Activated CD8-positive, alpha-beta T cell treated with anti-CD3 and anti-CD28 coated beads for 36 hours (primary cell): ENCODE measurements at regions not wholly inside any gene's neighbourhood (a gene's known extent, or its start where the extent isn't known, plus 50 kb on each side); places are given as distances from the start of the nearest gene placed in this dataset.

Source experiments
- ATAC-seq: fragments of 200-7000 bp; cut with Tn5 transposase; one replicate; pipeline ENCODE4 v1.10.0; 2021; ENCODE audit warnings: mild to moderate bottlenecking, moderate library complexity
- CTCF ChIA-PET: fragments of 350-600 bp; sonication (Branson Sonifier 250); formaldehyde crosslinking; loops from one replicate; lab custom pipeline; 2021; ENCODE audit warnings: antibody characterized with exemption; lab: Charles Lee
- POLR2A ChIA-PET: fragments of 350-600 bp; sonication (Branson Sonifier 250); formaldehyde crosslinking; loops from one replicate; lab custom pipeline; 2021; ENCODE audit warnings: antibody characterized with exemption; lab: Charles Lee
- DNase-seq: peaks from one replicate; pipeline ENCODE4 v3.0.0-alpha.2; 2020
- H3K27ac Mint-ChIP-seq: one replicate; pipeline ENCODE4 v1.8.0; 2021; ENCODE audit warnings: mild to moderate bottlenecking, mixed read lengths
- H3K27me3 Mint-ChIP-seq: one replicate; pipeline ENCODE4 v1.8.0; 2021; ENCODE audit warnings: mixed read lengths
- H3K36me3 Mint-ChIP-seq: one replicate; pipeline ENCODE4 v1.8.0; 2021; ENCODE audit warnings: low read depth, mixed read lengths
- H3K4me1 Mint-ChIP-seq: one replicate; pipeline ENCODE4 v1.8.0; 2021; ENCODE audit warnings: low read depth, mixed read lengths
- H3K4me3 Mint-ChIP-seq: one replicate; pipeline ENCODE4 v1.8.0; 2021; ENCODE audit warnings: mild to moderate bottlenecking, moderate library complexity, mixed read lengths
- H3K9me3 Mint-ChIP-seq: one replicate; pipeline ENCODE4 v1.8.0; 2021; ENCODE audit warnings: mixed read lengths
- intact Hi-C: fragments of 100-400 bp; cut with micrococcal nuclease; formaldehyde crosslinking; loops from one replicate; pipeline ENCODE4 v1.10.0; 2022
- TF ChIP-seq, protein P1 (sequence below): fragments of 200-600 bp; IDR thresholded peaks from one replicate; pipeline ENCODE4 v1.8.0; 2022; ENCODE audit warnings: antibody characterized with exemption, mild to moderate bottlenecking

DNA sequence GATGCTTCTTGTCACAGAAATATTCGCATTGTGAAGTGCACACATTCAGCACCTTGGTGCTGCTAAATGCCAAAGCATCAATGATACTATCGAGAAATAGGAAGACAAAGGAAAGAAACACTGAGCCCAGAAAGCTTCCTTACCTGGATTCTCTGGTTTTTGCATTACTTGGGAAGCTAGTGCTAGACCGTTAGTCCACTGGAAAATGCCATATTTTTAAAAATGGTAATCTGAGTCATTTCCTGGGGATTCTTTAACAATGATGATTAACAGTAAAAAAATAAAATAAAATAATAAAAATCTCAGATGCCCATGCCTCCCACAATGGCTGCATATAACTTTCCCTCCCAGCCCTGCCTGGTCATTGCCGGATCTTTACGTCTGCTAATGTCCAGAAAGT lies 420.1 kb upstream of the MGMT start:
- TF ChIP-seq, protein P1, sequence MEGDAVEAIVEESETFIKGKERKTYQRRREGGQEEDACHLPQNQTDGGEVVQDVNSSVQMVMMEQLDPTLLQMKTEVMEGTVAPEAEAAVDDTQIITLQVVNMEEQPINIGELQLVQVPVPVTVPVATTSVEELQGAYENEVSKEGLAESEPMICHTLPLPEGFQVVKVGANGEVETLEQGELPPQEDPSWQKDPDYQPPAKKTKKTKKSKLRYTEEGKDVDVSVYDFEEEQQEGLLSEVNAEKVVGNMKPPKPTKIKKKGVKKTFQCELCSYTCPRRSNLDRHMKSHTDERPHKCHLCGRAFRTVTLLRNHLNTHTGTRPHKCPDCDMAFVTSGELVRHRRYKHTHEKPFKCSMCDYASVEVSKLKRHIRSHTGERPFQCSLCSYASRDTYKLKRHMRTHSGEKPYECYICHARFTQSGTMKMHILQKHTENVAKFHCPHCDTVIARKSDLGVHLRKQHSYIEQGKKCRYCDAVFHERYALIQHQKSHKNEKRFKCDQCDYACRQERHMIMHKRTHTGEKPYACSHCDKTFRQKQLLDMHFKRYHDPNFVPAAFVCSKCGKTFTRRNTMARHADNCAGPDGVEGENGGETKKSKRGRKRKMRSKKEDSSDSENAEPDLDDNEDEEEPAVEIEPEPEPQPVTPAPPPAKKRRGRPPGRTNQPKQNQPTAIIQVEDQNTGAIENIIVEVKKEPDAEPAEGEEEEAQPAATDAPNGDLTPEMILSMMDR = no peak
- intact Hi-C loops = no loop called here
- Mint-ChIP-seq H3K4me3 (no peak overlapping the region), H3K36me3 (no peaks in the 10 kb centered on the region), H3K9me3 (no peaks in the 10 kb centered on the region), H3K27ac (no peak overlapping the region), H3K4me1 (peaks cover 10% of the 10 kb centered on the region), H3K27me3 (peaks cover 4% of the 10 kb centered on the region)
- ATAC-seq (no peak), DNase-seq (no peak)
- CTCF ChIA-PET = no interaction called here
- POLR2A ChIA-PET = no interaction called here

DNA sequence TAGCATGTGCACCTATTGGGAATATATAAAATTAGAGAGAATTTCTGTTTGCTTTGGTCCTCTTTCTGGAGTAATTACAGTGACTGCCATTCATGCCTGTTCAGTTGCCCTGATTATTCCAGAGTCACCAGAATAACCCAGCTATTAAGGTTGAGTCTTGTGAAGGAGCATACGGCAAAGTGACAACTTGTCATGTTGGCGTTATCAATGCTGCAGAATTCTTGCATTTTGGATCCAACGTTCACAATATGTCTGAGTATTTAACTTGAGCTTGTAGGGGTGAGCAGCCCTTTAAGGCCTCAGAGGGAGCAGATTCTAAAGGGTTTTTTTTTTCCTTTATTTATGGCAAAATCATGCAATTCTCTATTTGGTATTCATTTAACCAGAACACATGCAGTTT lies 419.4 kb upstream of the MGMT start:
- Mint-ChIP-seq H3K27ac (no peak overlapping the region), H3K9me3 (no peaks in the 10 kb centered on the region), H3K4me3 (no peak overlapping the region), H3K36me3 (no peaks in the 10 kb centered on the region), H3K27me3 (peaks cover 3% of the 10 kb centered on the region), H3K4me1 (peaks cover 7% of the 10 kb centered on the region)
- DNase-seq = no peak
- ATAC-seq = no peak
- intact Hi-C loops = no loop called here
- POLR2A ChIA-PET = no interaction called here
- TF ChIP-seq, protein P1 = no peak
- CTCF ChIA-PET = no interaction called here

DNA sequence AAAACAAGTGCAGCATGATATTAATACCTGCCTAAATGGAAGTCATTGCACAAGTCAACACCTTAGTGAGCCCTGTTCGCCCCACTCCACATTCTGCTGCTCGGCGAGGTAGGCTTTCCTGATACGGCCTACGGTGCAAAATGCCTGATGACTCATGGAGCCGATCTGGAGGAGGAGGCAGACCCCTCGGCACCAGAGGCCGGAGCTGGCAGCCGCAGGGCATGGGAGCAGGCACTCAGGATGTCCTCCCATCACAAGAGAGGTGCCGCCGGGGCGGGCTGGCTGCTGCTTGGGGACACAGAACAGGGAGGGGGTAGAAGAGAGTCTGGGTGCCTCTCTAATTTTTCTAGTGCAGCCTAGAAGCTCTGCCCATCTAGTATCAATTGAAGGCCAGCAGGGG lies 418.5 kb upstream of the MGMT start:
- ATAC-seq = no peak
- no peak overlapping the region for H3K27ac Mint-ChIP-seq
- H3K27me3 Mint-ChIP-seq = no peaks in the 10 kb centered on the region
- no peaks in the 10 kb centered on the region for H3K9me3 Mint-ChIP-seq
- intact Hi-C loops = no loop called here
- TF ChIP-seq, protein P1 = no peak
- CTCF ChIA-PET = no interaction called here
- POLR2A ChIA-PET = no interaction called here
- H3K36me3 Mint-ChIP-seq = no peaks in the 10 kb centered on the region
- no peak for DNase-seq
- H3K4me1 Mint-ChIP-seq = no peaks in the 10 kb centered on the region
- H3K4me3 Mint-ChIP-seq = no peak overlapping the region

DNA sequence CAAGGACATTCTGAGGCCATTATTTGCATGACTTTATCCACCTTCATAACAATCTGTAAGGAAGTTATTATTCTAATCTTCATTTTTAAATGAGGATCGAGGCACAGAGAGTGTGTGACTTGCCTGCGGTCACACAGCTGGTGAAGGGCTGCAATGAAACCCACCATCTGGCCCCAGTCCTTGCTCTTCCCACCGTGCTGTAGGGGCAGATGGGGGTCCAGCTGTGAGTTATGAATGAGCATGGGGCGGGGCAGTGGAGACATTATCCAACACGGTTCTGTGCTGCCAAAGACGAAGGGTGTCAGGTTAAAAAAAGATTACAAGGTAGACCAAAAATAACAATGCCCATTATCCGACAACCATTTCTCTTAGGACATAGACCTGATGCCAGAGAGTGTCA lies 417.5 kb upstream of the MGMT start:
- CTCF ChIA-PET = no interaction called here
- intact Hi-C loops = no loop called here
- H3K9me3 Mint-ChIP-seq = no peaks in the 10 kb centered on the region

DNA sequence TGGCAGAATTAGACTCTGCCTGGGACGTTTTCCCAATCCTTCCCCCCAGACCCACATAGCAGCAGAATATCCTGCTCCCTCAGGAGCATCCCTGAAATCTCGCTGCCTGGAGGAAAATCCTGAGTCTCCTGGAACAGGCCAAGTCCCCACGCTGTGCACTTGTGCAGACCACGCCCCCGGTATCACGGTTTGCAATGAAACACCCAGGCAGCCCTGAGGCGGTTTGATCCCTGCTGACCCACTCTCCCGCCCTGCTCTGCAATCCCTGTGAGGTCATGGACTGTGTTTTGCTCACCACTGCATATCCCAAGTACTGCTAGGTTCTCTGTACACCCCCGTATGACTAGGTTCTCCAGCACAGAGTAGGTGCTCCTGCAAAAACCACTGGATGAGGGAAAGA lies 411.8 kb upstream of the MGMT start:
- Mint-ChIP-seq H3K36me3 (no peaks in the 10 kb centered on the region), H3K27ac (no peak overlapping the region), H3K9me3 (no peaks in the 10 kb centered on the region), H3K4me1 (peaks cover 24% of the 10 kb centered on the region), H3K27me3 (no peaks in the 10 kb centered on the region), H3K4me3 (no peak overlapping the region)
- no peak for ATAC-seq
- no peak for DNase-seq
- TF ChIP-seq, protein P1 = no peak
- CTCF ChIA-PET = no interaction called here
- intact Hi-C loops = no loop called here
- POLR2A ChIA-PET = no interaction called here

More for the DNA sequence above, 417.5 kb upstream of the MGMT start:
- Mint-ChIP-seq H3K27me3 (no peaks in the 10 kb centered on the region), H3K4me3 (no peak overlapping the region), H3K27ac (no peak overlapping the region), H3K4me1 (no peaks in the 10 kb centered on the region), H3K36me3 (no peaks in the 10 kb centered on the region)
- ATAC-seq (no peak), DNase-seq (no peak)
- TF ChIP-seq, protein P1 = no peak
- POLR2A ChIA-PET = no interaction called here
